ENCODE measurements at regions not wholly inside any gene's neighbourhood (a gene's known extent, or its start where the extent isn't known, plus 50 kb on each side); places are given as distances from the start of the nearest gene placed in this dataset.
"Not testable (repeated sequence)": the region's sequence is repeated elsewhere in the genome, so short reads cannot be mapped to it uniquely, and the experiment has no call there.

- H3K9me3 Mint-ChIP-seq (ENCODE audit: insufficient read depth); CTCF ChIA-PET; H3K4me3 Mint-ChIP-seq: not testable (repeated sequence)
Observed at GRCh38 chr2:224091671-224092070, 52.6 kb upstream of the SERPINE2 start.

GRCh38 chr2:224089606-224090005, 50.5 kb upstream of the SERPINE2 start:
- DNase-seq; H3K27ac Mint-ChIP-seq; ATAC-seq; H3K36me3 Mint-ChIP-seq (ENCODE audit: low read depth); H3K4me3 Mint-ChIP-seq; H3K27me3 Mint-ChIP-seq (ENCODE audit: low read depth); POLR2A ChIA-PET; CTCF ChIA-PET; H3K9me3 Mint-ChIP-seq (ENCODE audit: insufficient read depth); H3K4me1 Mint-ChIP-seq (ENCODE audit: low read depth): not testable (repeated sequence)

More at GRCh38 chr2:224091671-224092070, 52.6 kb upstream of the SERPINE2 start:
- H3K36me3 Mint-ChIP-seq (ENCODE audit: low read depth); H3K4me1 Mint-ChIP-seq (ENCODE audit: low read depth); H3K27me3 Mint-ChIP-seq (ENCODE audit: low read depth); POLR2A ChIA-PET; DNase-seq; ATAC-seq; H3K27ac Mint-ChIP-seq: not testable (repeated sequence)
